HG02970 (cell line): ENCODE measurements at regions not wholly inside any gene's neighbourhood (a gene's known extent, or its start where the extent isn't known, plus 50 kb on each side); places are given as distances from the start of the nearest gene placed in this dataset.
"Not testable (repeated sequence)": the region's sequence is repeated elsewhere in the genome, so short reads cannot be mapped to it uniquely, and the experiment has no call there.

ENCODE experiments used
- ATAC-seq: cut with Tn5 transposase; IDR thresholded peaks from one replicate; pipeline ENCODE4 v1.9.1; 2021; ENCODE audit warnings: mild to moderate bottlenecking, moderate library complexity, moderate number of reproducible peaks; ENCODE audit not compliant: unreplicated experiment, low FRiP score

- not testable (repeated sequence) for ATAC-seq
Observed at GRCh38 chr16:29261427-29262248, 144.9 kb downstream of the NPIPB11 start.

GRCh38 chr16:29260683-29261426, 145.7 kb downstream of the NPIPB11 start:
- ATAC-seq = not testable (repeated sequence)

GRCh38 chr16:29259635-29260457, 146.7 kb downstream of the NPIPB11 start:
- ATAC-seq = not testable (repeated sequence)

- not testable (repeated sequence) for ATAC-seq
Observed at GRCh38 chr16:29258946-29259634, 147.4 kb downstream of the NPIPB11 start.

- ATAC-seq = not testable (repeated sequence)
Observed at GRCh38 chr16:29257419-29258336, 148.8 kb downstream of the NPIPB11 start.

GRCh38 chr16:29256501-29256981, 150.0 kb downstream of the NPIPB11 start:
- ATAC-seq = no peak

- not testable (repeated sequence) for ATAC-seq
Observed at GRCh38 chr16:29255957-29256356, 150.6 kb downstream of the NPIPB11 start.

GRCh38 chr16:29255496-29255796, 151.1 kb downstream of the NPIPB11 start:
- ATAC-seq = not testable (repeated sequence)

- no peak for ATAC-seq
Observed at GRCh38 chr16:29254676-29255495, 151.6 kb downstream of the NPIPB11 start.

- ATAC-seq = not testable (repeated sequence)
Observed at GRCh38 chr16:29253716-29254590, 152.6 kb downstream of the NPIPB11 start.

GRCh38 chr16:29253066-29253590, 153.4 kb downstream of the NPIPB11 start:
- ATAC-seq = not testable (repeated sequence)

GRCh38 chr16:29252311-29252710, 154.2 kb downstream of the NPIPB11 start:
- not testable (repeated sequence) for ATAC-seq

- not testable (repeated sequence) for ATAC-seq
Observed at GRCh38 chr16:29251571-29252011, 154.9 kb downstream of the NPIPB11 start.

GRCh38 chr16:29250923-29251434, 155.5 kb downstream of the NPIPB11 start:
- ATAC-seq = not testable (repeated sequence)

- ATAC-seq = not testable (repeated sequence)
Observed at GRCh38 chr16:29250469-29250868, 156.0 kb downstream of the NPIPB11 start.

- ATAC-seq = not testable (repeated sequence)
Observed at GRCh38 chr16:29248940-29249318, 157.6 kb downstream of the NPIPB11 start.
